22Rv1 (cell line): ENCODE measurements at regions not wholly inside any gene's neighbourhood (a gene's known extent, or its start where the extent isn't known, plus 50 kb on each side); places are given as distances from the start of the nearest gene placed in this dataset.

Source experiments
- CTCF ChIP-seq: fragments of 450-650 bp; IDR thresholded peaks from 2 replicates; pipeline ENCODE4 v1.5.1; 2017; ENCODE audit warnings: mild to moderate bottlenecking
- ZFX ChIP-seq: fragments of 450-650 bp; IDR thresholded peaks from 2 replicates; pipeline ENCODE4 v1.6.1; 2017; ENCODE audit warnings: antibody characterized with exemption, borderline replicate concordance

GRCh38 chr16:86156155-86156554 lies 257.2 kb downstream of the IRF8 start:
- TF ChIP-seq CTCF (no peak), ZFX (no peak)
